ENCODE measurements at regions not wholly inside any gene's neighbourhood (a gene's known extent, or its start where the extent isn't known, plus 50 kb on each side); places are given as distances from the start of the nearest gene placed in this dataset.

- no peak for TF ChIP-seq CTCF (IDR thresholded peaks at IDR 0.05)
- no peak for TF ChIP-seq POLR2AphosphoS5 (IDR thresholded peaks at IDR 0.05)
Measured at GRCh38 chr5:2119573-2119972, 236.8 kb upstream of the IRX4 start.
